Loucy (cell line): ENCODE measurements at regions not wholly inside any gene's neighbourhood (a gene's known extent, or its start where the extent isn't known, plus 50 kb on each side); places are given as distances from the start of the nearest gene placed in this dataset.
A peak's percentile ranks its signal among the peaks of the same experiment; 100 is the strongest.
"Not testable (repeated sequence)": the region's sequence is repeated elsewhere in the genome, so short reads cannot be mapped to it uniquely, and the experiment has no call there.

ENCODE experiments used
- H2AFZ ChIP-seq: fragments of 200-600 bp; sonication (generic); 2 replicates; pipeline ENCODE4 v1.6.0; 2016; ENCODE audit warnings: antibody characterized with exemption, mild to moderate bottlenecking, low read length, moderate library complexity
- H3F3A ChIP-seq: fragments of 200-600 bp; 2 replicates; pipeline ENCODE4 v1.6.0; 2016; ENCODE audit warnings: antibody characterized with exemption, low read depth, mild to moderate bottlenecking
- H3K27me3 ChIP-seq: fragments of 200-600 bp; sonication (generic); 2 replicates; pipeline ENCODE4 v1.6.1; 2014; ENCODE audit warnings: low read length, mild to moderate bottlenecking; ENCODE audit not compliant: insufficient read depth, poor library complexity, severe bottlenecking
- H3K36me3 ChIP-seq: fragments of 200-600 bp; sonication (generic); 2 replicates; pipeline ENCODE4 v1.6.1; 2016; ENCODE audit warnings: low read length; ENCODE audit not compliant: insufficient read depth
- H3K4me1 ChIP-seq: fragments of 200-600 bp; sonication (generic); 2 replicates; pipeline ENCODE4 v1.5.1; 2014; ENCODE audit warnings: low read length, mild to moderate bottlenecking; ENCODE audit not compliant: insufficient read depth, poor library complexity, severe bottlenecking
- H3K4me2 ChIP-seq: fragments of 200-600 bp; sonication (generic); 2 replicates; pipeline ENCODE4 v1.6.0; 2014; ENCODE audit warnings: antibody characterized with exemption, low read length, low read depth, mild to moderate bottlenecking; ENCODE audit not compliant: poor library complexity, severe bottlenecking
- H3K4me3 ChIP-seq: fragments of 200-600 bp; sonication (generic); 2 replicates; pipeline ENCODE4 v1.5.1; 2014; ENCODE audit warnings: low read length, mild to moderate bottlenecking, mixed read lengths; ENCODE audit not compliant: poor library complexity, severe bottlenecking
- H3K79me2 ChIP-seq: fragments of 200-600 bp; sonication (generic); 2 replicates; pipeline ENCODE4 v1.6.1; 2014; ENCODE audit warnings: low read length; ENCODE audit not compliant: insufficient read depth
- H3K9ac ChIP-seq: fragments of 200-600 bp; sonication (generic); 2 replicates; pipeline ENCODE4 v1.6.0; 2014; ENCODE audit warnings: mild to moderate bottlenecking, low read depth, low read length, moderate library complexity; ENCODE audit not compliant: poor library complexity, severe bottlenecking
- H3K9me2 ChIP-seq: fragments of 200-600 bp; sonication (generic); replicated peaks from 2 replicates; pipeline ENCODE4 v1.6.1; 2016; ENCODE audit warnings: low read depth, low read length, mixed read lengths
- H3K9me3 ChIP-seq: fragments of 200-600 bp; sonication (generic); 2 replicates; pipeline ENCODE4 v1.6.1; 2014; ENCODE audit warnings: mild to moderate bottlenecking, antibody characterized with exemption, low read length, low read depth; ENCODE audit not compliant: insufficient read depth
- H4K20me1 ChIP-seq: fragments of 200-600 bp; sonication (generic); 2 replicates; pipeline ENCODE4 v1.6.0; 2014; ENCODE audit warnings: antibody characterized with exemption, low read length, mild to moderate bottlenecking; ENCODE audit not compliant: insufficient read depth, poor library complexity, severe bottlenecking
- CTCF ChIP-seq: fragments of 200-600 bp; sonication (generic); conservative IDR thresholded peaks from 2 replicates; pipeline ENCODE4 v1.5.1; 2014; ENCODE audit warnings: mild to moderate bottlenecking, antibody characterized with exemption, low read length
- EZH2phosphoT487 ChIP-seq: fragments of 200-600 bp; IDR thresholded peaks from 2 replicates; pipeline ENCODE4 v1.6.1; 2018; ENCODE audit warnings: antibody characterized with exemption, mild to moderate bottlenecking, moderate library complexity, borderline replicate concordance

DNA sequence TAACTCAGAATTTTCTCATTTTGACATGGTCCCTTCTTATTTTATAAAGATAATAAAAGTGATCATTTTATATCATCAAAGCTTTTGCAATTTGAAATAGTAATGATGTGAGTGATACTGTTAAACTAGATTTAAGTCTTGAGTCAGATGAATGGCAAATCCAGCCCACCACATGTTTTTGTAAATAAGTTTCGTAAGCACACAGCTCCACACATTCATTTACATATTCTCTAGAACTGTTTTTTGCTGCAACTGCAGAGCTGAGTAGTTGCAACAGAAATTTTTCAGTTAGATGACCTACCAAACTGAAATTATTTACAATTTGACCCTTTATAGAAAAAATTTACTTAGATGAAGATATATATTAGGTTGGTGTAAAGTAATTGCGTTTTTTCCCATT lies 75.1 kb upstream of the ADORA2B start:
- not testable (repeated sequence) for H3K9me3 ChIP-seq, H3F3A ChIP-seq

GRCh38 chr17:15872677-15873076 lies 72.3 kb upstream of the ADORA2B start:
- H2AFZ ChIP-seq, H3K36me3 ChIP-seq, H3K4me1 ChIP-seq, H3K9me2 ChIP-seq, H3K79me2 ChIP-seq, H3K4me2 ChIP-seq, H3K9me3 ChIP-seq, H3K27me3 ChIP-seq, H3F3A ChIP-seq, H3K4me3 ChIP-seq, H3K9ac ChIP-seq, H4K20me1 ChIP-seq: not testable (repeated sequence)

More for the DNA sequence above, 75.1 kb upstream of the ADORA2B start:
- not testable (repeated sequence) for H3K4me3 ChIP-seq, H3K9me2 ChIP-seq, H3K79me2 ChIP-seq, H3K27me3 ChIP-seq, H3K4me1 ChIP-seq, H2AFZ ChIP-seq, H3K4me2 ChIP-seq, H3K36me3 ChIP-seq, H3K9ac ChIP-seq, H4K20me1 ChIP-seq

GRCh38 chr17:15877882-15878500 lies 66.9 kb upstream of the ADORA2B start:
- not testable (repeated sequence) for H3K27me3 ChIP-seq, H4K20me1 ChIP-seq, H2AFZ ChIP-seq, H3K9ac ChIP-seq, H3K4me1 ChIP-seq, H3K9me2 ChIP-seq, H3K79me2 ChIP-seq, H3K36me3 ChIP-seq, H3K4me3 ChIP-seq, H3K9me3 ChIP-seq, H3K4me2 ChIP-seq, H3F3A ChIP-seq

DNA sequence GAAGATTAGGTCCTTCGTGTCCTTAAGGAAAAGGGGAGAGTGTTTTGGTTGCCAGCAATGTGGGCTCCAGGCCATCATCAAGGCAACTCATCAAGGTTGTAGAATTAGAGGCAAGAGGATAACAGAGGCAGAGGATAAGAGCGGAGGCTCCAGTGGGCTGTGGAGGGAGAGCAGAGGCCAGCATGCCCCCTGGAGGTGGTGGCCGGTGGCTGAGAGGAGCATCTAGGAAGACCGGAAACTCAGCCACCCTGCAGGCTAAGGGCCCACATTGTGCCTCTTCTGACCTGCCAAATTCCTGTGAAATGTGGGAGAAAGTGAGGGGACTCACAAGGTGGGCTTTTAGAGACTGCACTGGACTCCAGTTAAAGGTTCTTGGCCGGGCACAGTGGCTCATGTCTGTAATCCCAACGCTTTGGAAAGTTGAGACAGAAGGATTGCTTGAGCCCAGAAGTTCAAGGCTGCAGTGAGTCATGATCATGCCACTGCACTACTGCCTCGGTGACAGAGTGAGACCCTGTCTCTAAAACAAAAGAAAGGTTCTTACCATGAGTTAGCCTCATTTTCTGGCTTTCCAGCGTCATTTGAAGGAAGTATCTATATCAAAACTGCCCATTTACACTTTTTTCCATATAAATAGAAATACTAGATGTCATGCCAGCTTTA lies 62.7 kb upstream of the ADORA2B start:
- Histone ChIP-seq H3K9me3 (no peaks in the 10 kb centered on the region), H3K4me3 (no peak overlapping the region), H2AFZ (no peak overlapping the region), H3K9ac (no peak overlapping the region), H3K79me2 (no peaks in the 10 kb centered on the region), H3K36me3 (no peaks in the 10 kb centered on the region), H3F3A (no peaks in the 10 kb centered on the region), H3K27me3 (no peaks in the 10 kb centered on the region), H3K4me2 (no peak overlapping the region), H4K20me1 (no peaks in the 10 kb centered on the region), H3K4me1 (peaks cover 6% of the 10 kb centered on the region), H3K9me2 (no peaks in the 10 kb centered on the region)
- TF ChIP-seq EZH2phosphoT487 (no peak), CTCF (peak; percentile 28; the same call in 1 of the 2 replicates)
